ENCODE measurements at regions not wholly inside any gene's neighbourhood (a gene's known extent, or its start where the extent isn't known, plus 50 kb on each side); places are given as distances from the start of the nearest gene placed in this dataset.

DNA sequence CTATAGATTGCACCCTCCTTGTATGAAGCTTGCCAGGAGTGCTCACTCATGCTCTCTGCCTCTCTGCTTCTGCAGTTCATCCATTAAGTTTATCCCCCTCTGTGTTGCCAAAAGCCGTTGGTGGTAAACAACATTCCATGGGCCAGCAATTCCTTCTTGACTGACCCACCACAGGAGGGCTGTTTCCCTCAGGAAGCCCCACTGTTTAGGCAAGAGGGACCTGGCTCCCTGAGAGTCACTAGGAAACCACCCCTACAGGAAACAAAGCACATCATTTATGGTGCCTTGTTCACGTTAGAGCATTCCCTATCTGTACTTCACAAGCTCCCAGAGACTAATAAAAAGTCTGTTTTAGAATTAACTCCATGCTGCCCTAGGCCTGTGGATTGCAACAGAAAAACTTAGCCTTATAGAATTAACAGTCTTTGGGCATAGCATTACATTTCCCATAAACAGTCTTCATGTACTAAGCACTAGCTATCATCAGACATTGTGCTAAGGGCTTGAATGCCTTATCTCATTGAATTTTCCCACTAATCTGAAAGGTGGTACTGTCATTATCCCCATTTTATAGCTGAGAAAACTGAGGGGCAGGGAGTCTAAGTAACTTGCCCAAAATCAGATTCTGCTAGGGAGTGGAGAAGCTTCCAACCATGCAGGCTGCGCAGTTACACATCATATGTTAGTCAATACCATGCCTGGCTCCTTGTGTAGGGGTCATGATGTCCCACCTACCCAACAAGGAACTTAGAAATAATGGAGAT is 149.9 kb downstream of the SHQ1 start:
- DNase-seq: peak; percentile 16

GRCh38 chr3:72697717-72698116 is 150.5 kb downstream of the SHQ1 start:
- DNase-seq: no peak

DNA sequence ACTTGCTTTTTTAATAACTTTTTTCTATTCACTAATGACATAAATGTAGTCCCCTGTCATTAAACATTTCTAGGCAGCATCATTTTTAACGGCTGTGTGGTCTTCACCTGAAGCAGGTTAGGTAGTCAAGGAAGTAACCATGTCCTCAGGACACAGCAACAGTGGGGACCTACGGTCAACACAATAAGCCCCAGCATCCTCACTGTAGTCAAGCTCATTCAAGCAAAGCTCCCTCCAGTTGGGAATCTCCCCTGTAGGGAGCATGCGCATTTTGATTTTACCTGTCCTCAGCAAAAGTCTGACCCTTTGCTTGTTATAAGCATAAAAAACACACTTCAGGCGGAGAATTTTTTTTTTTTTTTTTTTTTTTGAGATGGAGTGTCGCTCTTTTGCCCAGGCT is 151.4 kb downstream of the SHQ1 start:
- no peak for DNase-seq

DNA sequence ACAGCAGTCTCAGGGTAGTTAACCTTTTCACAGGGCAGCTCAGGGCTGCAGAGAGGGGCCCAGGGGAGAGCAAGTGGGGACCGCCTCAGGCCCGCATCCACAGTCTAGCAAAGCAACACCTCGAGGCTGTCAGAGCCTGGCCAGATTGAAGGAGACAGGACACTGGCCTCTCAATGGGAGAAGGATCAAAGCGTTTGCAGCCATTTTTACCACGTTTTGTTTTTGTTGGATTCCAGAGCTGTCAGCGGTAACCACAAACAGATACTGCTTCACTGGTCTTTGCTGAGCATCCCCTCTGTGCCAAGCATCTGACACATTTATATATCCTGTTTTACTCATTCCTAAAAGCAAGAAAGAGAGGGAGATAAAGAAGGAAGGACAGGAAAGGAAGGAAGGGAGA is 153.8 kb downstream of the SHQ1 start:
- DNase-seq: no peak

DNA sequence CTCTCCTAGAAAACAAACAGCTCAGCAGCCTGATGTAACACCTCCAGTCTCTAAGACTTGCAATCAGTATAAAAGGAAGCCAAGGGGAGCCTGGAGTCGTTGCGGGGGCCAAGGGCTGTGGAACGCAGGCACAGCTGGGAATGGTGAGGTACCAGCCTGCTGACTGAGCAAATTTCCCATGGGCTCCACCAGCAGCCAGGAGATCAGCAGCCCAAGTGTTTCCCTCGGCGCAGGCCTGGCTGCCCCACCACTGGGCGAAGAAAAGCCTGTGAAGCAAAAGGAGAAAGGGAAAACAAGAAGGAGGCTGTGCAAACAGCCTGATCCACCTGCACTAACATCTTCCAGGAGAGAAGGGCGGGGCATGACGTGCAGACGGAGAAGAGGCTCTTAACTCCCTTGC is 155.3 kb downstream of the SHQ1 start:
- no peak for DNase-seq

DNA sequence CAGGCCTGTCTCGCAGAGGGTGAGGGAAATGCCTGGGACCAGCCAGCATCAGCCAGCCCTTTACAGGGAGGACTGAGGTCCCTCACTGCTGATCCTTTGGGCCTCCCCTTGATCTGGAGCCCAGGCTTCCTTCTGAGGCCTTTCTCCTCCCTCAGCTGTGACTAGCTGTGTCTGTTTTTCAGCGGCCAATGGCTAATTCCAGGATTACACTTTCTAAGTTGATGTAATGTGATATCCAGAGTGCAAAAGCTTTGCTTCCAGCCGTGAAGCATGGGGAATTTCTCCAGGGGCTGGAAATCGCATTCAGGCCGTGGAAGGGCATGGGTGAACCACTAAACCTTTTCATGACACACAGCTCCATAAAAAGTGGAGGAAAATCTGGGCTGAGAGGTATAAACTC is 157.6 kb downstream of the SHQ1 start:
- no peak for DNase-seq

DNA sequence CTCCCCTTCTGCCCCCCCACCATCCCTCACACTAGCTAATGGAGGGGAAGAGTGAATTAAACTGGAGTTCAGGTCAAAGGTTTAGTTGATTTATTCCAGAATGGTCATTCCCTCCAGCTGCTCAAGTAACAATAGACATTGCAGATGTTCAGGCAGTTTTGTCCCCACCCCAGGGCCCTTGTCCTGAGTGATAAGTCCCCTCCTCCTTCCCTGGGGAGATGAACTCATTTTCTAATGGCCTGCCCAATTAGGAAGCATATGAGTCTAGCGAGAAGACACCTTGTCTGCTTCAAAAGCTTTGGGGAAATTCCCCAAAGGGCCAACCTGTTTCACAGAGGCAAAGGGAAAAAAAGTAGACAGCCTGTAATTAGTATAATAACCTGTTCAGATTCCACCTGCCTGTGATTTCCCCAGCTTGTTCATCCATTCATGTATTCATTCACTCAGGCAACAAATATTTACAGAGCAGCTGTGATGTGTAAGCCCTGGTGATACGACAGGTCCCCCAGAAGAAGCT is 165.3 kb downstream of the SHQ1 start:
- DNase-seq: peak; percentile 95

- DNase-seq: no peak
Measured at GRCh38 chr3:72681598-72681997, 166.6 kb downstream of the SHQ1 start.

DNA sequence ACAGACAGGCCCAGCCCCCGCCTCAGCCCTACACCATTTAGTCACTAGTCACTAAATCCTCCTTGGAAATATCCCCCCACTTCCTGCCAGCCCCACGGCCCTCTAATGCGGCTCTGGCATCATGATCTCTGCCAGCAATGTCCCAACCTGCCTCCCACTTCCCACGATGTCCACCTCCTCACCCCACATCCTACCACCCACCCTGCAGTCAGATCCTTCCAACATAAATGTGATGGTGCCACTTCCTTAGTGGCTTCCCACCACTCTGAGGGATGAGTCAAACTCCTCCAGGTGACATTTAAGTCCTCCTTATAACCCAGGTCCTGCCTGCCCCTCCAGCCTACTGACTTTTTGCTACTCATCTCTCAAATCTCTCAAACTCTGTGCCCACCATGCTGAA is 167.5 kb downstream of the SHQ1 start:
- no peak for DNase-seq

DNA sequence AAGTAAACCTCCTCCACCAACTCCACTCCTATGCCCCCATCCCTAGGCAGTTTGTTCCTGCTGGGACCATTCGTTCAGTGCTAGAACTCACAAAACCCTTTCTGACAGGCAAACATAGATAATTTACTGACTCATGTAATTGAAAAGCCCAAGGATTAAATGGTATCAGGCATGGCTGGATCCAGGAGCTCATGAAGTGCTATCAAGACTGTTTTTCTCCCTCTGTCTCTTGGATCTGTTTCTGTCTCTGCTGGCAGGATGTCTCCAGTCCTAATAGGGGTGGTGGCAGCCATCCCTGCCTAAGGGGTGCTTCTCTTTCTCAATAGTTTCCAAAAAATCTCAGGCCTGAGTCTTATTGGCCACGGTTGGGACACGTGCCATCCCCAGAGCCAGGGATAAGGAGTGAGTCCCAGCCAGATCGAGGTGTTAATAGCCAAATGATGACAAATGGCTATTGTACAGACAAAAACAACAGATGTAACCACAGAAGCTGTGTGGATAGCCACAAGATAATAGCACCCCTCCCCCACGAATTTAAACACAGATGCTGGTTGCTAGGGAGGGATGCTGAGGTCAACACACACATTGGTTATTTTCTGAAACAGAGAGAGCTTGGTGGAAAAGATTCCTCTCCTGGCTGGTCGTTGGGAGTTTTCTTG is 168.6 kb downstream of the SHQ1 start:
- DNase-seq: peak; percentile 88

GRCh38 chr3:72678867-72679266 is 169.4 kb downstream of the SHQ1 start:
- no peak for DNase-seq

GRCh38 chr3:72678380-72678779 is 169.9 kb downstream of the SHQ1 start:
- DNase-seq: no peak

DNA sequence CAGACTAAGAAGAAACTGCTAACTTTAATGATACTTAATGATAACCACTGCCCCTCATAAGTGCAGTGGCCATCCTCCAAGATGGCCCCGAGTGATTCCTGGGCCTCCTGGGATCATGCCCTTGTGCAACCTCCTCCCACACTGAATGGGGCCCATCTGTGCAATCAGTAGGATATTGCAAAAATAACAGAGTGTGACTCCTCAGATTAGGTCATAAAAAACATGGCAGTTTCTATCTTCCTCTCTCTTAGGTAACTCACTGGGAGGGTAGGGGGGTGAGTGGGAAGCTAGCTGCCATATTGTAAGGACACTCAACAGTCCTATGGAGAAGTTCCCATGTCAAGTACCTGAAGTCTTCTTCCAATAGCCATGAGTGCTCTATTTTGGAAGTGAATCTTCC is 173.0 kb downstream of the SHQ1 start:
- no peak for DNase-seq

DNA sequence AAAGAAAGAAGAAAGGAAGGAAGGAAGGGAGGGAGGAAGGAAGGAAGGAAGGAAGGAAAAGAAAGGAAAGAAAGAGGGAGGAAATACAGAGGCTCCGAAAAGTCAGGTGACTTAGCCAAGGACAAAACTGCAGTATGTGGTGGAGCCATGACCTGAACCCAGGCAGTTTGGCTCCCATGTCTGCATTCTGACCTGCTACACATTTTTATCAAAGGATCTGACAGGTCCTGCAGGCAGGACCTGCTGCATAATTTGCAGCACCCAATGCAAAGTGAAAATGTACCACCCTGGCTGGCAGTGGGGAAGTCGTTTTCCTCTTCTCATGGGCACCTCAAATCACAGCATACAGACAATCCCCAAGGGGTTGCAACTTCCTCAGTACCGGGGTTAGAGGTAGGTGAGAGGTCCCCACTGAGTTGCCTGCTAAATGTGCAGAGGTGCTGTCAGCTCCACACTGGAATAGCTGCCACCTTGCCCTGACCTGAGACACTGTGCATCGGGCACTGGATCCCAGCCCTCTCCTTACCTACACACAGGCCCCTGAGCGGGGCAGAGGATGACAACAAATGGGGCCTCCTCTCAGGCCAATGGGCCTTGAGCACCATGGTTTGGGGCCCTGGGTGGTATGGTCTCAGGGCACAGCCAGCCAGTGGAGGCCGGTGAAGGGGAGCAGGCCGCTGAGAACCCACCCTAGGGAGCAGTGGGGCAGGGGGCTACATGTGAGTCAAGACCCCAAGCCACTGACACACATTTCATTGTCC is 175.1 kb downstream of the SHQ1 start:
- DNase-seq: no peak

DNA sequence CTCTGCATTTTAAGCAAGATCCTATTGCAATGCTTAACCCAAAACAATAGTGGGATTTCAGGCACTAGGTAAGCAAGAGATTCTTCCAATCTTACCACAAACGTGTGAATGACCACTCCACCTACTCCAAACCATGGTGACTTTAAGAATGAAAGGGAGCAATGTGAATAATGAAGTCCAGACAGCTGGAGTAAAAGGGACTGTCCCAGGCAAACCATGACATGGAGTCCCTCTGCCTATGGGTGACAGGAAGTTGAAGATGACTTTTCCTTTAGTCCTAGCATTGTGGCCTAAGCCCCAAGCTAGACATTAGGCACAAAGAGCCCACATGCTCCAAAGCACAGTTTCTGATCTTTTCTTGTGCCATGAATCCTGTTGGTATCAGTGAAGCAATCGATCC is 179.0 kb downstream of the SHQ1 start:
- DNase-seq: no peak

- no peak for DNase-seq
Measured at GRCh38 chr3:72666447-72666755, 181.8 kb downstream of the SHQ1 start.

DNA sequence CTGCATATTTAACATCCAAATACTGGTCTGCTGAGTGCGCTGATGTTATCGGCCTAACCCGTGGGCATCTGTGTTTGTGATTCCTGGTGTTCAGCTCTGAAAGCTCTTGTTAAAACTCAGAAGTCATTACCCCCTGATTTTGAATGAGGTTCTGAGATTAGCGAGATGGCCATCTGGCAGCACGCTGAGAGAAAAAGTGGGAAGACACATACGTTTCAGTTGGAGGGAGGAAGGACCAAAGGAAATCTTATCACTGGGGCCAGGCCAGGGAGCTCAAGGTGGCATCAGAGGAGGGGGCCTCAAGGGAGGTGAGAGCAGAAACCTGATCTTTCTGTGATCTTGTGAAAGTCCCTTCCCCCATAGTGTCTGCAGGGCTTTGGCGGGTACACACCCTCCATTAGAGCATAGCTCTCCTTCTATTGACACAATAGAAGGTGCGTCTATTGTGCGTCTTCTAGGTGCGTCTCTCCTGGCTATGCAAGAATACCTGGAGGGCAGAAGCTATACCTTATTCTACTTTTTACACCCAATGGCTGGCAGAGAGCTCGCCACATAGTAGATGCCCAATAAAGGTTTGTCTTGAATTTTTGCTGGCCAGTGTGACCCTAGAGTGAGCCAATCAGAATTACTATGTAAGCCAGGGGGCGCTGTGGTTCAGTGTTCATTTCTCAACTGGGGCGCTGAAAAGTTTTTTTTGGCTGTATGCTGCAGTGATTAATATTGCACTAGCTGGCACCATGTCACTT is 182.4 kb downstream of the SHQ1 start:
- peak; percentile 17 for DNase-seq

- DNase-seq: no peak
Measured at GRCh38 chr3:72665103-72665502, 183.1 kb downstream of the SHQ1 start.

GRCh38 chr3:72664184-72664975 is 183.9 kb downstream of the SHQ1 start:
- DNase-seq: no peak

DNA sequence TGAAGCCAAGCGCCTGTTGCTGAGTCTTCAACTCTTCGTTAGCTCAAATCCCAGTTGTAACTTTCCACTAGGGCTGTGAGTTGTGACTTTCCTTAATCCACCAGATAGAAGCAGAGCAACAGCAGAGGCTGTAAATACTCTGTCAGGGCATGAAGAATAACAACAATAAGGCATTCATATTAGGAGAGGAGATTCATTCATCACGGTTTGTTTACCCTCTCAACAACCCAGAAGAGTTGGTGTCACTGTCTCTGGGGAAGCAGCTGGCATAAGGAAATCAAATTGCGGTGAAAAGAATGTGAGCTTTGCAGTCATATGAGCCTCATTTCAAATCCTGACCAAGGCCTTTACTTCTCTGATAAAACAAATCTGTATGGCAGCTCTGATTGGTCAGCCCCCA is 184.8 kb downstream of the SHQ1 start:
- DNase-seq: peak; percentile 35

DNA sequence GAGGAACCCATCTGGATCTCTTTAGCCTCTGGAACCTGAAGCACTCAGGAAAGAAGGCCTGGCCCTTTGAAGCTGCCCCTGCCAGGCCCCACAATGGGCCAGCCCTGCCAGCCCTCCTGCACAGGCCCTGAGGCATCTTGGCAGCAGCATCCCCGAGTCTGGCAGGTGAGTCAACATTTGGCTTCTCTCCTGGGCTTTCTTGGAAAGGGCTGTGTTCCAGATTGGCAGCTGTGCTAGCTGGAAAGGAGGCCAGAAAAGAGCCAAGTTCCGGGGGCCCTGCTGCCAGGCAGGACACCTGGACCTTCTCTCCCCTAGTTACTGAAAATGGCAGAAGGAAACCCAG is 187.2 kb downstream of the SHQ1 start:
- DNase-seq: peak; percentile 80

GRCh38 chr3:72660270-72661114 is 187.8 kb downstream of the SHQ1 start:
- DNase-seq: no peak

All from NCI-H146 (cell line).